ENCODE measurements at regions not wholly inside any gene's neighbourhood (a gene's known extent, or its start where the extent isn't known, plus 50 kb on each side); places are given as distances from the start of the nearest gene placed in this dataset.

- no peak for TF ChIP-seq RAD21 (IDR thresholded peaks at IDR 0.05; ENCODE audit: low read length)
- no peak for TF ChIP-seq CTCF (conservative IDR thresholded peaks at IDR 0.05; ENCODE audit: low read depth, low read length)
- TF ChIP-seq POLR2A (IDR thresholded peaks at IDR 0.05; ENCODE audit: low read depth, low read length) = no peak
- TF ChIP-seq CEBPB (IDR thresholded peaks at IDR 0.05; ENCODE audit: low read depth, low read length) = no peak
- TF ChIP-seq FOS (IDR thresholded peaks at IDR 0.05; ENCODE audit: low read depth, low read length) = no peak
- no peak for TF ChIP-seq SMC3 (IDR thresholded peaks at IDR 0.05; ENCODE audit: low read depth, low read length)
- no peak for TF ChIP-seq BHLHE40 (IDR thresholded peaks at IDR 0.05; ENCODE audit: low read depth, low read length)
- TF ChIP-seq USF2 (IDR thresholded peaks at IDR 0.05; ENCODE audit: low read depth, low read length) = no peak
- no peak for TF ChIP-seq RFX5 (IDR thresholded peaks at IDR 0.05; ENCODE audit: low read depth, low read length)
- no peak for TF ChIP-seq MAFK (IDR thresholded peaks at IDR 0.05; ENCODE audit: low read depth, low read length)
- no peak for TF ChIP-seq CHD1 (IDR thresholded peaks at IDR 0.05; ENCODE audit: low read depth, low read length)
- TF ChIP-seq MXI1 (IDR thresholded peaks at IDR 0.05; ENCODE audit: borderline replicate concordance, low read depth, low read length) = no peak
- no peak for TF ChIP-seq ELK1 (IDR thresholded peaks at IDR 0.05; ENCODE audit: borderline replicate concordance, low read depth, low read length)
Observed at GRCh38 chr3:46146548-46146947, 61.6 kb downstream of the CCR1 start.

All from IMR-90 (cell line).